ENCODE measurements at regions not wholly inside any gene's neighbourhood (a gene's known extent, or its start where the extent isn't known, plus 50 kb on each side); places are given as distances from the start of the nearest gene placed in this dataset.

DNA sequence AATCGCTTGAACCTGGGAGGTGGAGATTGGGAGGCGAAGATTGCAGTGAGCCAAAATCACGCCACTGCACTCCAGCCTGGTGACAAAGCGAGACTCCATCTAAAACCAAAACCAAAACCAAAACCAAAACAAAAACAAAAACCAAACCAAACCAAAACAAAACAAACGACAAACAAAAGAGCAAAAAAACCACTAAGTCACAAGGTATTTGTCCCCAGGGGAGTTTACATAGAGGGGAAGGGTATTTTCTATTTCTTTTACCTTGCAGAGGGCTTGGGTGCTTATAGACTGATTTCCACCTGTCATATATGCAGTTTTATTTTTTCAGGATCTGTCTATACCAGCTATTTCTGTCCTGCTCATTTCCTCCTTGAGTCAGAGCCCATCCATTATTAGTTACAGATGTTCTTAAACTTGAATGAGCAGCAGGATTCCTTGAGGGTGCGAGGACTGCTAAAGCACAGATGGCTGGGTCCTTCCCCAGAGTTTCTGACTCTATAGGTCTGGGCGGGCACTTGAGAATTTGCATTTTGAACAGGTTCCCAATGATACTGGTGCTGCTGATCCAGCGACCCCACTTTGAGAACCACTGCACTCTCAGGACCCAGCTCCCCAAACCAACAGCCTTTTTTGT lies 102.2 kb upstream of the UXS1 start:
- TF ChIP-seq, protein P1, sequence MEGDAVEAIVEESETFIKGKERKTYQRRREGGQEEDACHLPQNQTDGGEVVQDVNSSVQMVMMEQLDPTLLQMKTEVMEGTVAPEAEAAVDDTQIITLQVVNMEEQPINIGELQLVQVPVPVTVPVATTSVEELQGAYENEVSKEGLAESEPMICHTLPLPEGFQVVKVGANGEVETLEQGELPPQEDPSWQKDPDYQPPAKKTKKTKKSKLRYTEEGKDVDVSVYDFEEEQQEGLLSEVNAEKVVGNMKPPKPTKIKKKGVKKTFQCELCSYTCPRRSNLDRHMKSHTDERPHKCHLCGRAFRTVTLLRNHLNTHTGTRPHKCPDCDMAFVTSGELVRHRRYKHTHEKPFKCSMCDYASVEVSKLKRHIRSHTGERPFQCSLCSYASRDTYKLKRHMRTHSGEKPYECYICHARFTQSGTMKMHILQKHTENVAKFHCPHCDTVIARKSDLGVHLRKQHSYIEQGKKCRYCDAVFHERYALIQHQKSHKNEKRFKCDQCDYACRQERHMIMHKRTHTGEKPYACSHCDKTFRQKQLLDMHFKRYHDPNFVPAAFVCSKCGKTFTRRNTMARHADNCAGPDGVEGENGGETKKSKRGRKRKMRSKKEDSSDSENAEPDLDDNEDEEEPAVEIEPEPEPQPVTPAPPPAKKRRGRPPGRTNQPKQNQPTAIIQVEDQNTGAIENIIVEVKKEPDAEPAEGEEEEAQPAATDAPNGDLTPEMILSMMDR (IDR thresholded peaks at IDR 0.05), result no peak
- TF ChIP-seq POLR2A (IDR thresholded peaks at IDR 0.05) (no peak), POLR2AphosphoS5 (IDR thresholded peaks at IDR 0.05) (no peak)
